Stimulated activated CD8-positive, alpha-beta memory T cell treated with anti-CD3 and anti-CD28 coated beads, Interleukin-7, amount 100 ng/mL, for 24 hours (primary cell): ENCODE measurements at regions not wholly inside any gene's neighbourhood (a gene's known extent, or its start where the extent isn't known, plus 50 kb on each side); places are given as distances from the start of the nearest gene placed in this dataset.
A peak's percentile ranks its signal among the peaks of the same experiment; 100 is the strongest.

Experiments
- DNase-seq: peaks from one replicate; pipeline ENCODE4 v3.0.0-alpha.2; 2020; ENCODE audit warnings: low read depth

- DNase-seq = no peak
Observed at GRCh38 chr1:99163671-99164070, 100.6 kb upstream of the PLPPR4 start.

GRCh38 chr1:99170516-99170915 lies 93.8 kb upstream of the PLPPR4 start:
- DNase-seq = no peak

- no peak for DNase-seq
Observed at GRCh38 chr1:99171184-99171813, 93.0 kb upstream of the PLPPR4 start.

GRCh38 chr1:99173282-99173681 lies 91.0 kb upstream of the PLPPR4 start:
- no peak for DNase-seq

- DNase-seq = no peak
Observed at GRCh38 chr1:99173900-99174299, 90.4 kb upstream of the PLPPR4 start.

- no peak for DNase-seq
Observed at GRCh38 chr1:99176753-99177152, 87.5 kb upstream of the PLPPR4 start.

GRCh38 chr1:99177465-99177864 lies 86.8 kb upstream of the PLPPR4 start:
- DNase-seq = no peak

GRCh38 chr1:99180343-99180808 lies 83.9 kb upstream of the PLPPR4 start:
- peak; percentile 22 for DNase-seq

- no peak for DNase-seq
Observed at GRCh38 chr1:99180915-99181314, 83.4 kb upstream of the PLPPR4 start.

- DNase-seq = no peak
Observed at GRCh38 chr1:99181892-99182291, 82.4 kb upstream of the PLPPR4 start.

- no peak for DNase-seq
Observed at GRCh38 chr1:99185196-99185595, 79.1 kb upstream of the PLPPR4 start.

- DNase-seq = no peak
Observed at GRCh38 chr1:99193431-99193830, 70.9 kb upstream of the PLPPR4 start.

- no peak for DNase-seq
Observed at GRCh38 chr1:99198393-99198792, 65.9 kb upstream of the PLPPR4 start.

- no peak for DNase-seq
Observed at GRCh38 chr1:99207216-99207615, 57.1 kb upstream of the PLPPR4 start.
